Adipose tissue (tissue), 3 donors: ENCODE measurements at regions not wholly inside any gene's neighbourhood (a gene's known extent, or its start where the extent isn't known, plus 50 kb on each side); places are given as distances from the start of the nearest gene placed in this dataset.

Experiments
- H3K27ac ChIP-seq: one replicate; pipeline ENCODE4 v1.5.1; 2013; ENCODE audit warnings: low read depth, low read length
- WGBS, 3 donors: extraction: QIAGEN DNeasy Blood & Tissue Kit; methylation state at CpG; one replicate each; pipeline ENCODE4 v1.1.7; 2013; 5-methylcytosine and 5-hydroxymethylcytosine counted together
- donor health status: healthy with polysubstance abuse.
- donor health status: Bipolar disorder and iron deficiency.
- donor health status: healthy.

GRCh38 chr17:55598495-55598894 is 87.2 kb upstream of the SMIM36 start:
- 71 to 98% (median 91%) methylated on average over 1 of the region's 1 CpG for WGBS, 3 donors
- H3K27ac ChIP-seq, result no peak overlapping the region

GRCh38 chr17:55588446-55589242 is 77.4 kb upstream of the SMIM36 start:
- 43 to 58% (median 55%) methylated on average over 4 of the region's 4 CpGs for WGBS, 3 donors
- H3K27ac ChIP-seq, result no peak overlapping the region

GRCh38 chr17:55587608-55588139 is 76.4 kb upstream of the SMIM36 start:
- H3K27ac ChIP-seq, result no peak overlapping the region
- 57 to 62% (median 60%) methylated on average over 9 of the region's 9 CpGs for WGBS, 3 donors

GRCh38 chr17:55585629-55586028 is 74.4 kb upstream of the SMIM36 start:
- WGBS, 3 donors, result 92 to 100% (median 99%) methylated on average over 2 of the region's 2 CpGs
- H3K27ac ChIP-seq, result no peak overlapping the region

- WGBS, 3 donors, result 46 to 51% (median 49%) methylated on average over 1 of the region's 1 CpG
- no peak overlapping the region for H3K27ac ChIP-seq
Observed at GRCh38 chr17:55584861-55585260, 73.6 kb upstream of the SMIM36 start.

GRCh38 chr17:55584055-55584685 is 72.9 kb upstream of the SMIM36 start:
- no peak overlapping the region for H3K27ac ChIP-seq
- WGBS, 3 donors, result 9 to 38% (median 13%) methylated on average over 2 of the region's 2 CpGs

- 83 to 97% (median 95%) methylated on average over 4 of the region's 4 CpGs for WGBS, 3 donors
- H3K27ac ChIP-seq, result no peak overlapping the region
Observed at GRCh38 chr17:55582897-55583296, 71.6 kb upstream of the SMIM36 start.

GRCh38 chr17:55580596-55581133 is 69.4 kb upstream of the SMIM36 start:
- no peak overlapping the region for H3K27ac ChIP-seq
- 80 to 86% (median 83%) methylated on average over 5 of the region's 5 CpGs for WGBS, 3 donors

- WGBS, 3 donors, result 45 to 67% (median 47%) methylated on average over 14 of the region's 14 CpGs
- H3K27ac ChIP-seq, result peak overlapping the region; percentile 26
Observed at GRCh38 chr17:55577687-55578086, 66.4 kb upstream of the SMIM36 start.

- WGBS, 3 donors, result 7 to 55% (median 18%) methylated on average over 9 of the region's 9 CpGs
- H3K27ac ChIP-seq, result peak overlapping the region; percentile 3
Observed at GRCh38 chr17:55576996-55577586, 65.8 kb upstream of the SMIM36 start.

GRCh38 chr17:55576237-55576995 is 65.2 kb upstream of the SMIM36 start:
- peak overlapping the region; percentile 3 for H3K27ac ChIP-seq
- 43 to 52% (median 50%) methylated on average over 8 of the region's 8 CpGs for WGBS, 3 donors

GRCh38 chr17:55575058-55575636 is 63.9 kb upstream of the SMIM36 start:
- 74 to 87% (median 85%) methylated on average over 4 of the region's 4 CpGs for WGBS, 3 donors
- no peak overlapping the region for H3K27ac ChIP-seq

GRCh38 chr17:55572599-55572998 is 61.3 kb upstream of the SMIM36 start:
- WGBS, 3 donors, result 69 to 91% (median 91%) methylated on average over 2 of the region's 2 CpGs
- no peak overlapping the region for H3K27ac ChIP-seq

- 77 to 97% (median 95%) methylated on average over 4 of the region's 4 CpGs for WGBS, 3 donors
- no peak overlapping the region for H3K27ac ChIP-seq
Observed at GRCh38 chr17:55572139-55572538, 60.9 kb upstream of the SMIM36 start.

GRCh38 chr17:55571095-55571494 is 59.8 kb upstream of the SMIM36 start:
- H3K27ac ChIP-seq, result no peak overlapping the region
- WGBS, 3 donors, result 95 to 99% (median 96%) methylated on average over 2 of the region's 2 CpGs

GRCh38 chr17:55570391-55570790 is 59.1 kb upstream of the SMIM36 start:
- 87 to 91% (median 89%) methylated on average over 6 of the region's 6 CpGs for WGBS, 3 donors

GRCh38 chr17:55567240-55568214 is 56.3 kb upstream of the SMIM36 start:
- 30 to 54% (median 46%) methylated on average over 6 of the region's 6 CpGs for WGBS, 3 donors
- H3K27ac ChIP-seq, result no peak overlapping the region

More at GRCh38 chr17:55570391-55570790, 59.1 kb upstream of the SMIM36 start:
- no peak overlapping the region for H3K27ac ChIP-seq
